Calu3 (cell line): ENCODE measurements at regions not wholly inside any gene's neighbourhood (a gene's known extent, or its start where the extent isn't known, plus 50 kb on each side); places are given as distances from the start of the nearest gene placed in this dataset.

Source experiments
- BruUV-seq: library from RNA; stranded (reverse); fragments of 400-500 nt; replicated peaks from 2 replicates; lab custom pipeline; 2021; lab: Mats Ljungman, UMichigan
- CTCF ChIA-PET: fragments of 300-600 bp; sonication (Branson Sonifier 250); formaldehyde crosslinking; loops from one replicate; lab custom pipeline; 2022; ENCODE audit warnings: antibody characterized with exemption; lab: Charles Lee
- DNase-seq: peaks from one replicate; pipeline ENCODE4 v3.0.0; 2022
- H3K27ac Mint-ChIP-seq: one replicate; pipeline ENCODE4 v1.8.0; 2022; ENCODE audit warnings: mixed read lengths; ENCODE audit not compliant: unreplicated experiment
- H3K27me3 Mint-ChIP-seq: one replicate; pipeline ENCODE4 v1.8.0; 2022; ENCODE audit warnings: mixed read lengths; ENCODE audit not compliant: unreplicated experiment
- H3K36me3 Mint-ChIP-seq: one replicate; pipeline ENCODE4 v1.8.0; 2022; ENCODE audit warnings: mild to moderate bottlenecking, moderate library complexity, mixed read lengths; ENCODE audit not compliant: insufficient read depth, unreplicated experiment
- H3K4me1 Mint-ChIP-seq: one replicate; pipeline ENCODE4 v1.8.0; 2022; ENCODE audit warnings: mild to moderate bottlenecking, low read depth, mixed read lengths; ENCODE audit not compliant: unreplicated experiment
- H3K4me3 Mint-ChIP-seq: one replicate; pipeline ENCODE4 v1.8.0; 2022; ENCODE audit warnings: mild to moderate bottlenecking, low read depth, moderate library complexity, mixed read lengths; ENCODE audit not compliant: unreplicated experiment
- H3K9me3 Mint-ChIP-seq: one replicate; pipeline ENCODE4 v1.8.0; 2022; ENCODE audit warnings: low read depth, mixed read lengths; ENCODE audit not compliant: unreplicated experiment
- CTCF ChIP-seq: fragments of 200-600 bp; IDR thresholded peaks from one replicate; pipeline ENCODE4 v1.8.0; 2022; ENCODE audit warnings: antibody characterized with exemption; ENCODE audit not compliant: unreplicated experiment
- intact Hi-C: fragments of 100-400 bp; cut with micrococcal nuclease; formaldehyde crosslinking; loops from one replicate; pipeline ENCODE4 v1.10.0; 2022; ENCODE audit not compliant: unreplicated experiment

- BruUV-seq = no TSS peak
- CTCF ChIA-PET = no interaction called here
- intact Hi-C loops = no loop called here
- TF ChIP-seq CTCF = no peak
- no peaks in the 10 kb centered on the region for H3K9me3 Mint-ChIP-seq
- H3K36me3 Mint-ChIP-seq = no peaks in the 10 kb centered on the region
- DNase-seq = no peak
- H3K4me1 Mint-ChIP-seq = peaks cover 14% of the 10 kb centered on the region
- H3K27me3 Mint-ChIP-seq = no peaks in the 10 kb centered on the region
- no peak overlapping the region for H3K4me3 Mint-ChIP-seq
- no peak overlapping the region for H3K27ac Mint-ChIP-seq
These were observed 71.4 kb upstream of the PPP2R5A start for GRCh38 chr1:212213784-212214183.

DNA sequence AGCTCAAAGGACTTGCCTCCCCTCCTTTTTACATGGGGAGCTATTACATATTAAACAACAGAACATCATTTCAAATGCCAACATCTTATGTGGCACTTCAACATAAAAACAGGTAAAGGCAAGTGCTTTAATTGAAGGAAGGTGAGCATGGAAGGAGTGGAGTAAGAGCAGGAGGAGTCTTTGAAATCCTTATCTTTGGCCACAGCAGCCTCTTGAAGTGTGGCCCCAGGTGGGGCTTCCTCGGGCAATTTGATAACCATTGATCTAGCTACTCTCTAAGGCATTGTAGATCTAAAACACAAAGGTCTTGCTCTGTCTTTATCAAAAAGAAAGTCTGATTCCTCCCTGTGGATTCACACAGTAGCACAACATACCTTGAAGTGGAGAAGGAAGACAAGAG, 70.9 kb upstream of the PPP2R5A start:
- Mint-ChIP-seq H3K4me3 (no peak overlapping the region), H3K27ac (no peak overlapping the region), H3K27me3 (no peaks in the 10 kb centered on the region), H3K4me1 (peaks cover 14% of the 10 kb centered on the region), H3K36me3 (no peaks in the 10 kb centered on the region), H3K9me3 (no peaks in the 10 kb centered on the region)
- intact Hi-C loops = no loop called here
- DNase-seq = no peak
- BruUV-seq = no TSS peak
- no peak for TF ChIP-seq CTCF
- CTCF ChIA-PET = no interaction called here

DNA sequence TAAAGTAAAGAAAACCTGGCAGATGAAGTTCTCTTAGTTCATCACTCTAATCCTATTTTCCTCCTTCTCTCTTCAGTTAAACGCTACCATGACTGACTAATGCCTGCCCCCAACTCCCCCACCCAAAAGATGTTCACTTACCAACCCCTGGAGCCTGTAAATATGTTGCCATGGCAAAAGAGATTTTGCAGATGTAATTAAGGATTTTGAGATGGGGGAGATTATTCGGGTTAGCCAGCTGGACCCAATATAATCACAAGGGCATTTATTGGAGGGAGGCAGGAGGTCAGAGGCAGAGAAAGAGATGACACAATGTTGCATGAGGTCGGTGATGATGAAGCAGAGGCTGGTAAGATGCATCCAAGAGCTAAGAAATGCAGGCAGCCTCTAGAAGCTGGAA, 69.3 kb upstream of the PPP2R5A start:
- no peak overlapping the region for H3K4me3 Mint-ChIP-seq
- CTCF ChIA-PET = no interaction called here
- peaks cover 14% of the 10 kb centered on the region for H3K4me1 Mint-ChIP-seq
- TF ChIP-seq CTCF = no peak
- no TSS peak for BruUV-seq
- intact Hi-C loops = no loop called here
- DNase-seq = no peak
- H3K9me3 Mint-ChIP-seq = no peaks in the 10 kb centered on the region
- no peaks in the 10 kb centered on the region for H3K36me3 Mint-ChIP-seq
- no peak overlapping the region for H3K27ac Mint-ChIP-seq
- no peaks in the 10 kb centered on the region for H3K27me3 Mint-ChIP-seq

DNA sequence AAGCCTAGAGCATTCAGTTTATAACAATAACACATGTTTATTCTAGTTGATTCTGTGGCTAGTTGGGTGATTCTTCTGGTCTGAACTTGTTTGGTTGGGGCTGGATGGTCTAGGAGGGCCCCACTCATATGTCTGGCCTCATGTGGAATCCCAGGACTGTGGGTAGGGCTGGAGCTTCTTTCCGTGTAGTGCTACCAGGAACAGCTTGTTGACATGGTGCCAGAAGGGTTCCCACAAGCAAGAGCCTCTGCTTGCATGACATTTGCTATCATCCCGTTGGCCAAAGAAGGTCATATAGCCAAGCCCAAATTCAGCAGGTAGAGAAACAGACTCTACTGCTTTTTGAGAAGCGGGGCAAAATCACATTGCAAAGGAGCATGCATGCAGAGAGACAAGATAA, 67.6 kb upstream of the PPP2R5A start:
- H3K27ac Mint-ChIP-seq = no peak overlapping the region
- H3K4me3 Mint-ChIP-seq = no peak overlapping the region
- no peak for TF ChIP-seq CTCF
- CTCF ChIA-PET = interaction anchor here (0.6 to 0.9 kb wide), 2 partner anchors 38 to 154 kb away, joined by 3 read pairs; no protein-coding TSS in a partner anchor
- no peaks in the 10 kb centered on the region for H3K36me3 Mint-ChIP-seq
- H3K9me3 Mint-ChIP-seq = no peaks in the 10 kb centered on the region
- H3K4me1 Mint-ChIP-seq = peaks cover 14% of the 10 kb centered on the region
- BruUV-seq = no TSS peak
- intact Hi-C loops = no loop called here
- no peaks in the 10 kb centered on the region for H3K27me3 Mint-ChIP-seq
- no peak for DNase-seq
